Embryonic facial prominence (tissue), 1 donor: ENCODE measurements at regions not wholly inside any gene's neighbourhood (a gene's known extent, or its start where the extent isn't known, plus 50 kb on each side); places are given as distances from the start of the nearest gene placed in this dataset.
A peak's percentile ranks its signal among the peaks of the same experiment; 100 is the strongest.

ENCODE experiments used
- DNase-seq: peaks from one replicate; pipeline ENCODE4 v3.0.0-alpha.2; 2016; ENCODE audit errors: extremely low spot score

- no peak for DNase-seq
Observed at GRCh38 chr9:107760469-107761242, 271.1 kb upstream of the KLF4 start.

GRCh38 chr9:107759823-107760166 is 270.2 kb upstream of the KLF4 start:
- DNase-seq, result no peak

GRCh38 chr9:107759009-107759822 is 269.6 kb upstream of the KLF4 start:
- no peak for DNase-seq

- no peak for DNase-seq
Observed at GRCh38 chr9:107756091-107756490, 266.5 kb upstream of the KLF4 start.

GRCh38 chr9:107755246-107755645 is 265.7 kb upstream of the KLF4 start:
- DNase-seq, result no peak

- no peak for DNase-seq
Observed at GRCh38 chr9:107751567-107752210, 262.1 kb upstream of the KLF4 start.

- DNase-seq, result peak; percentile 25
Observed at GRCh38 chr9:107750741-107751566, 261.4 kb upstream of the KLF4 start.

- no peak for DNase-seq
Observed at GRCh38 chr9:107749787-107750444, 260.3 kb upstream of the KLF4 start.

GRCh38 chr9:107744873-107745272 is 255.3 kb upstream of the KLF4 start:
- DNase-seq, result no peak

GRCh38 chr9:107742531-107743309 is 253.2 kb upstream of the KLF4 start:
- no peak for DNase-seq

GRCh38 chr9:107740088-107740980 is 250.8 kb upstream of the KLF4 start:
- no peak for DNase-seq

- DNase-seq, result no peak
Observed at GRCh38 chr9:107739601-107740082, 250.1 kb upstream of the KLF4 start.

GRCh38 chr9:107738789-107739188 is 249.2 kb upstream of the KLF4 start:
- DNase-seq, result no peak

GRCh38 chr9:107737987-107738743 is 248.6 kb upstream of the KLF4 start:
- DNase-seq, result no peak

- DNase-seq, result no peak
Observed at GRCh38 chr9:107737610-107737986, 248.0 kb upstream of the KLF4 start.

GRCh38 chr9:107735821-107736220 is 246.3 kb upstream of the KLF4 start:
- DNase-seq, result no peak

GRCh38 chr9:107734256-107735013 is 244.9 kb upstream of the KLF4 start:
- DNase-seq, result no peak

- DNase-seq, result no peak
Observed at GRCh38 chr9:107733523-107733894, 243.9 kb upstream of the KLF4 start.
